Activated CD8-positive, alpha-beta memory T cell treated with anti-CD3 and anti-CD28 coated beads, Interleukin-2, amount 10 ng/mL, durations not matched to agents 7 days and 5 days (primary cell): ENCODE measurements at regions not wholly inside any gene's neighbourhood (a gene's known extent, or its start where the extent isn't known, plus 50 kb on each side); places are given as distances from the start of the nearest gene placed in this dataset.
"Not testable (repeated sequence)": the region's sequence is repeated elsewhere in the genome, so short reads cannot be mapped to it uniquely, and the experiment has no call there.

Experiments
- ATAC-seq: fragments of 150-1000 bp; cut with Tn5 transposase; one replicate; pipeline ENCODE4 v1.10.0; 2021; ENCODE audit warnings: moderate library complexity
- CTCF ChIA-PET: fragments of 350-600 bp; sonication (Branson Sonifier 250); formaldehyde crosslinking; loops from one replicate; lab custom pipeline; 2021; ENCODE audit warnings: antibody characterized with exemption; lab: Charles Lee
- DNase-seq: peaks from one replicate; pipeline ENCODE4 v3.0.0-alpha.2; 2020
- H3K27ac Mint-ChIP-seq: one replicate; pipeline ENCODE4 v1.8.0; 2021; ENCODE audit warnings: mild to moderate bottlenecking, mixed read lengths
- H3K27me3 Mint-ChIP-seq: one replicate; pipeline ENCODE4 v1.8.0; 2021; ENCODE audit warnings: mixed read lengths
- H3K36me3 Mint-ChIP-seq: one replicate; pipeline ENCODE4 v1.8.0; 2021; ENCODE audit warnings: mild to moderate bottlenecking, mixed read lengths
- H3K4me1 Mint-ChIP-seq: one replicate; pipeline ENCODE4 v1.8.0; 2021; ENCODE audit warnings: mixed read lengths
- H3K4me3 Mint-ChIP-seq: one replicate; pipeline ENCODE4 v1.8.0; 2021; ENCODE audit warnings: mild to moderate bottlenecking, moderate library complexity, mixed read lengths
- H3K9me3 Mint-ChIP-seq: one replicate; pipeline ENCODE4 v1.8.0; 2022; ENCODE audit warnings: low read depth, mixed read lengths

DNA sequence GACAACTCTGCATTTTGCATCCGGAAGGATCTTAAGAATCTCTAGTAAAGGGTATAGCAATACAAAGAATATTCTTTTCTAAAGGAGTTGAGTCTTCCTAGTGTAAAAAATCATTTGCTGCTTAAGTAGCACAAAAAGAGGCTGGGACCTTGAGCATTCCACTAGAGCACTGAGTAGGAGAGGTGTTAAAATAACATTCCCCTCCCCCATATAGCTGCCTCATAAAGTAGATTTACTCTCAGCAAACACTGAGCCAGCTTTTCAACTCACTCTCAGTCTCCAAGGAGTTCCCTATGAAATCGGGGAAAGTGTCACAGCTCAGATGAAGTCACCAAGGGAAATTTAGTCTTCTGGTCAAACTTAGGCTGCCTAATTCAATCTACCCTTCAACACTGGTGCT is 592.7 kb downstream of the ETNK1 start:
- ATAC-seq: no peak
- no peak for DNase-seq

DNA sequence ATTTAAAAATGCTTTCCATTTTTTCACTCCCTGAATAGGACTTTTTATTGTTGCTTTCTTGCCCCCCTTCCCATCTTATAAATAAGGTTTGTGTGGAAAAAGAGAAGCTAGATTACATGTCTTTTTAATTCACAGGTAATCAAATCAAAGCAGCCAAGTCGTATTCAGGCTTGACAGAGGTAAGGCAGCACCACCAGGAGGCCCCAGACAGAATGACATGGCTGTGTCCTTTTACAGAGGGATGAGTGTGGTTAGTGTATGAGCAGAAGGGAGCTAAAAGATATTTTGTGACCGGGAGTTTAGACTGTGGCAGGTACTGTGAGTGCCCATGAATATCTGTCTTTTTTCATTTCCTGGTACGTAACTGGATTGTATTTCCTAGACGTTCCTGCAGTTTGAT is 596.1 kb downstream of the ETNK1 start:
- no peaks in the 10 kb centered on the region for H3K9me3 Mint-ChIP-seq
- ATAC-seq: no peak
- CTCF ChIA-PET: no interaction called here

More for the DNA sequence above, 592.7 kb downstream of the ETNK1 start:
- peaks cover 2% of the 10 kb centered on the region for H3K9me3 Mint-ChIP-seq
- H3K27ac Mint-ChIP-seq: no peak overlapping the region
- H3K4me3 Mint-ChIP-seq: no peak overlapping the region
- H3K36me3 Mint-ChIP-seq: no peaks in the 10 kb centered on the region
- peaks cover 2% of the 10 kb centered on the region for H3K27me3 Mint-ChIP-seq
- CTCF ChIA-PET: no interaction called here
- H3K4me1 Mint-ChIP-seq: no peaks in the 10 kb centered on the region

DNA sequence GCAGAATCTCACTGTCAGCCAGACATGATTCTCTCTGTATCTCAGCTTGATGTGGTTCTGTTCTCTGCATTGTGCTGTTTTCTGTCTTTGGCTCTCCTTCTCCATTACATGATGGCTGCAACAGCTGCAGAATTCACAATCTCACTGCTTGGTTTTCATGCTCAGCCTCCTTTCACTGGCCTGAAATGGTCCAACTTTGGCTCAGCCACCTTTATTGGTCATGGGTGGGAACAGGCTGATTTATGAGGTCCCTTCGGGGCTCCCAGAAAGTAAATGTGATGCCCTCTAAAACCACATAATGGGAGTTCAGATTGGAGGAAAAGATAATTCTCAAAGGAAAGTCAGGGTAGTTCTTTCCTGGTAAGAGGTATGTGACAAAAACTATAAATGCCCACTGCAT is 597.0 kb downstream of the ETNK1 start:
- no peak for ATAC-seq
- CTCF ChIA-PET: interaction anchor here (1.6 kb wide), 1 partner anchor 12 kb away, joined by 4 read pairs; no protein-coding TSS in a partner anchor
- Mint-ChIP-seq H3K27ac (no peak overlapping the region), H3K36me3 (no peaks in the 10 kb centered on the region), H3K9me3 (no peaks in the 10 kb centered on the region), H3K27me3 (peaks cover 2% of the 10 kb centered on the region), H3K4me3 (no peak overlapping the region), H3K4me1 (no peaks in the 10 kb centered on the region)
- DNase-seq: no peak

More for the DNA sequence above, 596.1 kb downstream of the ETNK1 start:
- H3K4me1 Mint-ChIP-seq: no peaks in the 10 kb centered on the region
- peaks cover 2% of the 10 kb centered on the region for H3K27me3 Mint-ChIP-seq
- H3K36me3 Mint-ChIP-seq: no peaks in the 10 kb centered on the region
- no peak overlapping the region for H3K4me3 Mint-ChIP-seq
- DNase-seq: no peak
- H3K27ac Mint-ChIP-seq: no peak overlapping the region

DNA sequence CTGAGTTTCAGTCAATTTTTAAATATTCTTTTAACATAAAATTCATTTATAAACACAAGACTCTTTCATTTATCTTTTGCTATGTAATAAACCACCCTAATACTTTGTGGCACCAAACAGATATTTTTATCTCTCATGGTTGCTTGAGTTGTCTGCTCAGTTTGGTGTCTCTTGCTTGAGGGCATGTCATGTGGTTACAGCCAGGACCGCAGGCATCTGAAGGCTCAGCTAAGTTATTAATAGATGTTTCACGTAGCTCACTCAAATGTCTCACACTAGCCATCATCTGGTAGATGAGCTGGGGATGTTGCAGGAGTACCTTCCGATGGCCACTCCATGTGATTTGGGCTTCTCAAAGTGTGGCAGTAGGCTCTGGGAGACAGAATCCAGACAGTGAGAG is 597.8 kb downstream of the ETNK1 start:
- CTCF ChIA-PET: interaction anchor here (1.6 kb wide), 1 partner anchor 12 kb away, joined by 4 read pairs; no protein-coding TSS in a partner anchor

DNA sequence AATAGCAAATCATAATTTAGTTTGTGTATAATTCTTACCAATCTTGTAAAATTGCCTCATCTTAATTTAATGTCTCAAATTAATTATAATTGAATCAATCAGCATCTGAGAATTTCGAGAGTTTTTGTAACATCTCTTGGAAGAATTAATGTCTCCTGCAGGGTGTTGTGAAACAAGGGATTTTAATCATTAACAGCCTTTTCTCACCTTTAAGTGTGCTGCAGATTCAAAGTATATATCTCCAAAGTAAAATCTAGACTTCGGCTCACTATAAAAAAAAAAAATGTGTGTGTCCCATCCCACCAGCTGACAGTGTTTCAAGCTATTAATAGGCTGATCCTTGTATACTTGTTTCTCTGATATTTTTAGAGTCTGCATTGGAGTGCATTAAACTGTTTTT is 603.1 kb downstream of the ETNK1 start:
- Mint-ChIP-seq H3K4me1 (no peaks in the 10 kb centered on the region), H3K27me3 (no peaks in the 10 kb centered on the region), H3K27ac (no peak overlapping the region), H3K36me3 (no peaks in the 10 kb centered on the region), H3K9me3 (no peaks in the 10 kb centered on the region), H3K4me3 (no peak overlapping the region)
- DNase-seq: no peak
- no peak for ATAC-seq
- CTCF ChIA-PET: no interaction called here

More for the DNA sequence above, 597.8 kb downstream of the ETNK1 start:
- Mint-ChIP-seq H3K4me3 (no peak overlapping the region), H3K36me3 (no peaks in the 10 kb centered on the region), H3K4me1 (no peaks in the 10 kb centered on the region), H3K27me3 (peaks cover 2% of the 10 kb centered on the region), H3K27ac (no peak overlapping the region), H3K9me3 (no peaks in the 10 kb centered on the region)
- no peak for ATAC-seq
- no peak for DNase-seq

DNA sequence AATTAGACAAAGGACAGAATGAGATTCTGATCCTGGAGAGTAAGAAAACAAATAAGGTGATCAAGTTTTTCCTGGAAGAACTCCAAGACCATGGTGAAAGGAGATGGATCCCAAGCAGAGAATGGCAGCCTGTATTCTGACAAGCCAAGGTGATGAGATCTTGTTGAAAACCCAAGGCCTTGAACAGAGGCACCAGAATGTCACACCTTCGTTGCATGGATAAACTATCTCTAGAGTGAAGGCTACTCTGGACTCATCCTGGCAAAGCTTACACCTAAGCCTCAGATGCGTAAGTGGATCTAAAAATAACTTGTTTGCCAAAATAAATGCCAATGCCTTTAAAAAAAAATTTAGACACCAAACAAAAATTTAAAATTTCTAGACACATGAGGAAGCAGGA is 605.9 kb downstream of the ETNK1 start:
- no peak for DNase-seq
- H3K4me1 Mint-ChIP-seq: no peaks in the 10 kb centered on the region
- H3K27ac Mint-ChIP-seq: no peak overlapping the region
- no peaks in the 10 kb centered on the region for H3K9me3 Mint-ChIP-seq
- no peak overlapping the region for H3K4me3 Mint-ChIP-seq
- CTCF ChIA-PET: no interaction called here
- H3K27me3 Mint-ChIP-seq: no peaks in the 10 kb centered on the region
- H3K36me3 Mint-ChIP-seq: no peaks in the 10 kb centered on the region
- ATAC-seq: no peak

DNA sequence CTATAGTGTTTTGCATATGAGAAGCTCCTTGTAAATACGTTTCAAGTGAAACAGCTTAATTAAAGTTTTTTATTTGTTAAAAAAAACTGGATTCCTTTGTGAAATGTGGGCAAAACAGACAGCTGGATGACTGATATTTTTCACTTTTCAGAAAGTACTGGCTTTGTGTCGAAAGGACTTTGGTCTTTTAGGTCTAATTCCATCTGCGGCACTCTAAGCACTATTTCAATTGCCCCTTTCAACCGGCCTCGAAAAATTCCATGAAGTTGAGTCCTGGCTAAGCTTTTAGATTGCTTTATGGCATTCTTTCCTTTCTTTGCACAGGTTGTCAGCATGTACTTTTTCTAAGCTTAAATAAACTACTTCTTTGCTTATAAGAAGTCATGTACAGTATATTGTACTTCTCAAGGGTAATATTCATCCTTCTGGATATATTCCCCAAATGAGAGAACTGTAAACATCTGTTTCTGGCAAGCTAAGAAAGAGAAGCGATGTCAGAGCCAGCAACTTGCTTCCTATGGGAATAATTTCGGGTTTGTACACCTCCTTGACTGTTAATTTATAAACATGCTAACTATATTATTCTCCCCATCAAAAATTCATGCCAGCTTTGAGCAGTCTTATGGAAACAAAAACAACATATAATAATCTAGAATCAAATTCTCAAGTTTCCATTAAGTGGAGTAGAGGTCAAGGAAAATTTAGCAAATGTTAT is 611.3 kb downstream of the ETNK1 start:
- H3K4me3 Mint-ChIP-seq: no peak overlapping the region
- no peak overlapping the region for H3K27ac Mint-ChIP-seq
- H3K36me3 Mint-ChIP-seq: no peaks in the 10 kb centered on the region
- ATAC-seq: no peak
- DNase-seq: no peak
- CTCF ChIA-PET: no interaction called here
- H3K9me3 Mint-ChIP-seq: no peaks in the 10 kb centered on the region
- H3K27me3 Mint-ChIP-seq: no peaks in the 10 kb centered on the region
- H3K4me1 Mint-ChIP-seq: no peaks in the 10 kb centered on the region

DNA sequence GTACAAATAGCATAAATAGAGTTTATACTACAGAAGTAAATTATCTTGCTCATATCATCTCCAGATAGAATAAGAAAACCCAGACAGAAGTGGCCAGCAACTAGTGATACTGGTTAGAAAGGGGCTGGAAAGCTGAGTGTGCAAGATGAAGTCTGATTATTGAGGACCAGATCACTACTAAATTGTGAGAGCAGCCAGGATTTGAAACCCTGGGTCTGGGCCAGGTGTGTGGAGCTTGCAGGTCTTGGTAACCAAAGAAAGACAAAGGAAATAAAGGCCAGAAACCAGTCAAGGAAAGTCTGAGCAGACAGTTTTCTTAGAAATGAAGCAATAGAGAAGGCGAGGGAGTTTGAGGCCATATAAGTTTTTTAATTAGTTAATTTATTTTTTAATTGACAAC is 611.8 kb downstream of the ETNK1 start:
- Mint-ChIP-seq H3K27me3 (no peaks in the 10 kb centered on the region), H3K4me3 (no peak overlapping the region), H3K9me3 (no peaks in the 10 kb centered on the region), H3K27ac (no peak overlapping the region), H3K36me3 (no peaks in the 10 kb centered on the region), H3K4me1 (no peaks in the 10 kb centered on the region)
- CTCF ChIA-PET: no interaction called here
- no peak for DNase-seq
- ATAC-seq: no peak

DNA sequence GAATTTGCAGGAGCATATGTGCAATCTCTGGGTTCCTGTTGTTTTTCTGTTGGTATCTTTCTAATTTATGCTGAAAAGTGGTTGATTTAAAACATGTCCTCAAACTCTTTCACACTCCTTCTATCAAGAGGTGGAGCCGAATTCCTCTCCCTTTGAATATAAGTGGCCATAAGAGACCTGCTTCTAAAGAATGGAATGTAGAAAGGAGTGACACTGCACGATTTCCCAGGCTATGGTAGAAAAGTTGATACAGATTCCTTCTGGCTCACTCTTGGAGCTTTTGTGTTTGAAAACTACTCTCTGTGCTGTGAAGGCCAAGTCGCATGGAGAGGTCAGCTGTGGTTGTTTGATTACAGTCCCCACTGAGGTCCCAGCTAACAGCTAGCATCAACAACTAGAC is 613.2 kb downstream of the ETNK1 start:
- Mint-ChIP-seq H3K4me3 (no peak overlapping the region), H3K9me3 (no peaks in the 10 kb centered on the region), H3K27me3 (no peaks in the 10 kb centered on the region), H3K36me3 (no peaks in the 10 kb centered on the region), H3K4me1 (no peaks in the 10 kb centered on the region), H3K27ac (no peak overlapping the region)
- ATAC-seq (no peak), DNase-seq (no peak)
- CTCF ChIA-PET: no interaction called here

DNA sequence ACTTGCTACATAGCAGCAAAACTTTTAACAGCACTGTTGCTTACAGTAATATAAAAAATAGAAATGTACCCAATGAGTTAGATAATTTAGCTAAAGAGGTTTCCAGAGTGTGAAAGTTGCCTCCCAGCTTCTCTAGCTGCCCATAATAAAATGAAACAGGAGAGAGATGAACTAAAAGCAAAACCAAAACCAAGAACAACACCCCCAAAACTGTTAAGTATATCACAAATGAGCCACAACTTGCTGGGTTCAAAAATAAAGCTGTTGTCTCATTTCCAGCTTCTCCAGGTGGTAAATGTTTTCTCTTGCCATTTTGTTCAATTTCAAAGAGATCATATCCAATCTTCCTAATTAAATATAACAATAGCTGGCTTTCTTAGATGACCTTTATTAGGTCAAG is 614.0 kb downstream of the ETNK1 start:
- Mint-ChIP-seq H3K4me1 (no peaks in the 10 kb centered on the region), H3K4me3 (no peak overlapping the region), H3K27me3 (no peaks in the 10 kb centered on the region), H3K9me3 (no peaks in the 10 kb centered on the region), H3K36me3 (no peaks in the 10 kb centered on the region), H3K27ac (no peak overlapping the region)
- no peak for ATAC-seq
- DNase-seq: no peak
- CTCF ChIA-PET: no interaction called here

DNA sequence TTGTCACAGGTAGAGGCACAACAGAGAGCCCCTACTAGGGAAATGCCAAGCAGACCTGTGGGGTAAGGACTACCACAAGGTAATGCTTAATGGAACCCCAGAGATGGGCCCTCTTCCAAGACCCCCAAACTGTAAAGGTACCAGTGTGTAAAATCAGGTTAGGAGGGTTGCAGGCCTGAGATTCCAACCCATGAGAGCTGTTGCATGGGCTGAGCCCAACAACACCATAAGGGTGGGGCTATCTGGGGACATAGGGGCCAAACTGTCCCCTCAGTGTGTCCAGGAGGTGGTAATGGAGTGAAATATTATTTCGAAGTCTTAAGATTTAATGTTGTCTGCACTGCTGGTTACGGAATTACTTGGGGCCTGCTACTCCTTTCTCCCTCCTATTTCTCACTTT is 620.2 kb downstream of the ETNK1 start:
- no peaks in the 10 kb centered on the region for H3K36me3 Mint-ChIP-seq
- DNase-seq (no peak), ATAC-seq (no peak)
- no peak overlapping the region for H3K27ac Mint-ChIP-seq
- CTCF ChIA-PET: no interaction called here
- no peaks in the 10 kb centered on the region for H3K27me3 Mint-ChIP-seq
- no peaks in the 10 kb centered on the region for H3K4me1 Mint-ChIP-seq
- peaks cover under 1% of the 10 kb centered on the region for H3K9me3 Mint-ChIP-seq
- H3K4me3 Mint-ChIP-seq: no peak overlapping the region

DNA sequence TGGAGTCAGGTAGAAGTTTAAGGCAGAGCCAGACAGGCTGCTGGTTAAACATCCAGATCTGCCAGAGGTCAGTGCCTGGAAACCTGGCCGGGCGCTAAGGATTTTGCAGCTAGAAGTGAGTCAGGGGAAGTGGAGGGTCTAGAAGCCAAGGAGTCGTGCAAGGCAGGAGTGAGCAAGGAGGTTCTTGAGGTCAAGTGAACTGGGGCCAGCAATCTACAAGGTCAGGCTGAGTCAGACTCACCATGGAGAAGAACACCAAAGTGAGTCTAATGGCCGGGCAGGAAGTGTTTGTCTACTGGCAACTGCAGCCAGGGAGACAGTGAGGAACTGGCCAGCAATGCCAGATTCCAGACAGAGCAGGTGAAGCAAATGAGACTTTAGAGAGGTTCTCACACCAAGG is 628.2 kb downstream of the ETNK1 start:
- no peaks in the 10 kb centered on the region for H3K27me3 Mint-ChIP-seq
- CTCF ChIA-PET: no interaction called here
- no peak overlapping the region for H3K27ac Mint-ChIP-seq
- H3K36me3 Mint-ChIP-seq: no peaks in the 10 kb centered on the region
- H3K4me1 Mint-ChIP-seq: no peaks in the 10 kb centered on the region
- no peak overlapping the region for H3K4me3 Mint-ChIP-seq
- H3K9me3 Mint-ChIP-seq: peaks cover 8% of the 10 kb centered on the region
- ATAC-seq (no peak), DNase-seq (no peak)

DNA sequence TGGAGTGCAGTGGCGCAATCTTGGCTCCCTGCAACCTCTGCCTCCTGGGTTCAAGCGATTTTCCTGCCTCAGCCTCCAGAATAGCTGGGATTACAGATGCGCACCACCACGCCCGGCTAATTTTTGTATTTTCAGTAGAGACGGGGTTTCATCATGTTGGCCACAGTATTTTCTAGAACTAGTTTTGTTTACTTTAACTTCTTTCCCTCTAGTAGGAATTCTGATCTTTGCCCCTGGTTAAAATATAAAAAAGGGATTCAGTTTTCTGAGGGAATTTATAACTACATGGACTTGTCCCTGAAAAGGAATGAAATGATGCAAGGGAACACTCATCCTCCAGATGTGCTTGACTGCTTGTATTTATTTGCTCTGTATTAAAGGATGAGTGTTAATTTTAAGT is 628.9 kb downstream of the ETNK1 start:
- H3K27me3 Mint-ChIP-seq, H3K4me1 Mint-ChIP-seq, DNase-seq, H3K4me3 Mint-ChIP-seq, H3K9me3 Mint-ChIP-seq, CTCF ChIA-PET, ATAC-seq, H3K27ac Mint-ChIP-seq, H3K36me3 Mint-ChIP-seq: not testable (repeated sequence)

DNA sequence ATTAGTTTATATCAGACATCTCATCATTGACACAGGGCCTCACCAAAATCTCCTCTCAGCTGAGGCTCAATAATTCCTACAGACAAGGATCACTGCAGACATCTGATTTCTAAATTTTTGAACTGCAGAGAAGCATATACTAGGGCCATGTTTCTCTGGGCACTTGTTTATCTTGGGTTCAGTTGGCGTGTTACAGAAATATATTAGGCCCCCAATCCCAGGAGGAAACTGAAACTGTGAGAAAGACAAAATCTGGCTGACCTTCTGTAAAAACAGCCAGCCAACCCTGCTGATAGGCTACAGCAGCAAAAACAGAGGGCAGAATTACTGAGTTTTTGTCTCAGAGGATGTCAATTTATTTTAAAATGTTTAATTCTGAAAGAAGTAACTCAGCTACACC is 634.6 kb downstream of the ETNK1 start:
- CTCF ChIA-PET: no interaction called here
- no peaks in the 10 kb centered on the region for H3K9me3 Mint-ChIP-seq
- ATAC-seq (no peak), DNase-seq (no peak)
- no peaks in the 10 kb centered on the region for H3K36me3 Mint-ChIP-seq
- no peaks in the 10 kb centered on the region for H3K4me1 Mint-ChIP-seq
- no peaks in the 10 kb centered on the region for H3K27me3 Mint-ChIP-seq
- no peak overlapping the region for H3K27ac Mint-ChIP-seq
- H3K4me3 Mint-ChIP-seq: no peak overlapping the region
